Prostate gland (tissue), 2 donors: ENCODE measurements at regions not wholly inside any gene's neighbourhood (a gene's known extent, or its start where the extent isn't known, plus 50 kb on each side); places are given as distances from the start of the nearest gene placed in this dataset.

Experiments
- POLR2A ChIP-seq: fragments of 450-650 bp; IDR thresholded peaks from one replicate; pipeline ENCODE4 v1.6.1; 2016; ENCODE audit warnings: antibody characterized with exemption, mild to moderate bottlenecking
- POLR2AphosphoS5 ChIP-seq: sonication (generic); formaldehyde crosslinking; IDR thresholded peaks from one replicate; pipeline ENCODE4 v1.6.1; 2017; ENCODE audit warnings: antibody characterized with exemption
- TF ChIP-seq, protein P1 (sequence below), 4 experiments: fragments of 200-600 bp in 2 of 4; fragments of 450-650 bp in 2 of 4; sonication (generic) in 2 of 4; IDR thresholded peaks; 1 replicate in 3 of 4; 2 replicates in 1 of 4; pipeline ENCODE4 v1.5.1; 2016 to 2019; ENCODE audit warnings: antibody characterized with exemption in 4 of 4, mild to moderate bottlenecking in 2 of 4, moderate library complexity in 2 of 4

DNA sequence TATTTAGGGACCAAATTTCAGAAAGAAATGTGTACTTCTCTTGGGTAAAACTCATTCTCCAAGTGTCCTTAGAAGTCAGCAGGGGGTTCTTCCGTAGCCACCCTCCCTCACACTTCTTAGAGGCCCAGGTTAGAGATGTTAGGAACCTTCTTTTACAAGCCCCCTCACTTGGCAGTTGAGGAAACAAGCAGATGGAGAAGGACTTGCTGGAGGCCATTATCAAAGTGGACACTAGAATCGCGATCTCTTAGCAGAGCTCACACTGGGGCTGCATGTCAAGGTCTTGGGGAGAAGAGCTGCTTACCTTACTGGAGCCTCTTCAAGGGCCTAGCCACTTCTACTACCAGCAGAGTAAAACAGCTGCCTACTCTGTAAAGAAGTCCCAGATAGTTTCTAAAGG, 69.4 kb upstream of the POLG start:
- no peak for TF ChIP-seq POLR2AphosphoS5
- TF ChIP-seq POLR2A: no peak
- TF ChIP-seq, protein P1, sequence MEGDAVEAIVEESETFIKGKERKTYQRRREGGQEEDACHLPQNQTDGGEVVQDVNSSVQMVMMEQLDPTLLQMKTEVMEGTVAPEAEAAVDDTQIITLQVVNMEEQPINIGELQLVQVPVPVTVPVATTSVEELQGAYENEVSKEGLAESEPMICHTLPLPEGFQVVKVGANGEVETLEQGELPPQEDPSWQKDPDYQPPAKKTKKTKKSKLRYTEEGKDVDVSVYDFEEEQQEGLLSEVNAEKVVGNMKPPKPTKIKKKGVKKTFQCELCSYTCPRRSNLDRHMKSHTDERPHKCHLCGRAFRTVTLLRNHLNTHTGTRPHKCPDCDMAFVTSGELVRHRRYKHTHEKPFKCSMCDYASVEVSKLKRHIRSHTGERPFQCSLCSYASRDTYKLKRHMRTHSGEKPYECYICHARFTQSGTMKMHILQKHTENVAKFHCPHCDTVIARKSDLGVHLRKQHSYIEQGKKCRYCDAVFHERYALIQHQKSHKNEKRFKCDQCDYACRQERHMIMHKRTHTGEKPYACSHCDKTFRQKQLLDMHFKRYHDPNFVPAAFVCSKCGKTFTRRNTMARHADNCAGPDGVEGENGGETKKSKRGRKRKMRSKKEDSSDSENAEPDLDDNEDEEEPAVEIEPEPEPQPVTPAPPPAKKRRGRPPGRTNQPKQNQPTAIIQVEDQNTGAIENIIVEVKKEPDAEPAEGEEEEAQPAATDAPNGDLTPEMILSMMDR (IDR thresholded peaks at IDR 0.05): no peak
